ENCODE measurements at regions not wholly inside any gene's neighbourhood (a gene's known extent, or its start where the extent isn't known, plus 50 kb on each side); places are given as distances from the start of the nearest gene placed in this dataset.

GRCh38 chr18:27823053-27823452 lies 353.9 kb downstream of the CDH2 start:
- no peaks in the 10 kb centered on the region for H3K36me3 ChIP-seq (ENCODE audit: low read depth)
- no peaks in the 10 kb centered on the region for H3K4me1 ChIP-seq (ENCODE audit: low read depth)
- ATAC-seq (no peak), DNase-seq (no peak)
- H3K4me3 ChIP-seq = no peak overlapping the region
- intact Hi-C loops (cut with DNase I, micrococcal nuclease) = no loop called here
- no peak for TF ChIP-seq CTCF (IDR thresholded peaks at IDR 0.05)
- H3K9me3 ChIP-seq = no peaks in the 10 kb centered on the region

- DNase-seq (no peak), ATAC-seq (no peak)
- Histone ChIP-seq H3K9me3 (no peaks in the 10 kb centered on the region), H3K4me1 (ENCODE audit: low read depth) (no peaks in the 10 kb centered on the region), H3K36me3 (ENCODE audit: low read depth) (no peaks in the 10 kb centered on the region), H3K4me3 (no peak overlapping the region)
- intact Hi-C loops (cut with DNase I, micrococcal nuclease) = no loop called here
- no peak for TF ChIP-seq CTCF (IDR thresholded peaks at IDR 0.05)
Measured at GRCh38 chr18:27808683-27809082, 368.2 kb downstream of the CDH2 start.

GRCh38 chr18:27803957-27804356 lies 373.0 kb downstream of the CDH2 start:
- Histone ChIP-seq H3K9me3 (no peaks in the 10 kb centered on the region), H3K4me1 (ENCODE audit: low read depth) (no peaks in the 10 kb centered on the region), H3K36me3 (ENCODE audit: low read depth) (no peaks in the 10 kb centered on the region), H3K4me3 (no peak overlapping the region)
- DNase-seq = no peak
- intact Hi-C loops (cut with DNase I, micrococcal nuclease) = no loop called here
- no peak for TF ChIP-seq CTCF (IDR thresholded peaks at IDR 0.05)
- ATAC-seq = no peak

- no peak for ATAC-seq
- no peaks in the 10 kb centered on the region for H3K4me1 ChIP-seq (ENCODE audit: low read depth)
- no peak for TF ChIP-seq CTCF (IDR thresholded peaks at IDR 0.05)
- no peaks in the 10 kb centered on the region for H3K36me3 ChIP-seq (ENCODE audit: low read depth)
- no peak for DNase-seq
- no peak overlapping the region for H3K4me3 ChIP-seq
- H3K9me3 ChIP-seq = no peaks in the 10 kb centered on the region
- intact Hi-C loops (cut with DNase I, micrococcal nuclease) = no loop called here
Measured at GRCh38 chr18:27797484-27797883, 379.4 kb downstream of the CDH2 start.

- H3K4me3 ChIP-seq = no peak overlapping the region
Measured at GRCh38 chr18:27794181-27794926, 382.6 kb downstream of the CDH2 start.

More at GRCh38 chr18:27794181-27794926, 382.6 kb downstream of the CDH2 start:
- no peaks in the 10 kb centered on the region for H3K9me3 ChIP-seq
- no peaks in the 10 kb centered on the region for H3K36me3 ChIP-seq (ENCODE audit: low read depth)
- no peaks in the 10 kb centered on the region for H3K4me1 ChIP-seq (ENCODE audit: low read depth)
- TF ChIP-seq CTCF (IDR thresholded peaks at IDR 0.05) = no peak
- ATAC-seq (no peak), DNase-seq (no peak)
- intact Hi-C loops (cut with DNase I, micrococcal nuclease) = no loop called here
